ENCODE measurements at regions not wholly inside any gene's neighbourhood (a gene's known extent, or its start where the extent isn't known, plus 50 kb on each side); places are given as distances from the start of the nearest gene placed in this dataset.
"Not testable (repeated sequence)": the region's sequence is repeated elsewhere in the genome, so short reads cannot be mapped to it uniquely, and the experiment has no call there.

GRCh38 chr9:75803130-75803529 lies 87.3 kb upstream of the PCSK5 start:
- DNase-seq, result no peak

- DNase-seq, result no peak
Observed at GRCh38 chr9:75810063-75810462, 80.4 kb upstream of the PCSK5 start.

DNA sequence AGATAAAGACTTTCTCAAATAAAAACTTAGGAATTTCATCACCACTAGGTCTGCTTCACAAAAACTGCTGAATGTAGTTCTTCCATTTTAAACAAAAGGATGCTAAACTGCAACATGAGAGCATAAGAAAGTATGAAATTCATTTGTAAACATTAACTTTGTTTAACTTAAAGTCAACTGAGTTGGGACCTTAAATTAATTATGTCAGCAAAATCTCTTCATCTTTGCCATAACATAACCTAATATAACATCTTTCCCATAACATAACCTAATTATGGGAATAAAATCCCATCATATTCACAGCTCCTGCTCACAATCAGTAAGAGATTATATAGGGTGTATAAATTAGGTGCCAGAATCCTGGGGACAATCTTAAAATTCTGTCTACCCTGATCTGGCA lies 78.8 kb upstream of the PCSK5 start:
- DNase-seq, result no peak

DNA sequence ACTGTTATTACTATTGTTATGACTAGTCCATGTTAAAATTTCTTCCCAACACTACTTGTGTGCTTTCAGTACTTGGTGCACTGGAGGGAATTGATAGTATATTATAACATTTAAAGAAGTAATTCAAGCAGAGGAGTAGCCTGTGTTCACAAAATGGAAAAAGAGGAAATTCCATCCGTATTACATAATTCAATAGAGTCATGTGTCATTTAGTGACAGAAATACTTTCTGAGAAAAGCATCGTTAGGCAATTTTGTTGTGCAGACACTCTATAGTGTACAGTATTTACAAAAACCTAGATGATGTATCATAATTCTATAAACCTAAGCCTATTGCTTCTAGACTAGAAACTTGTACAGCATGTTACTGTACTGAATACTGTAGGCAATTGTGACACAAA lies 78.3 kb upstream of the PCSK5 start:
- DNase-seq, result no peak

GRCh38 chr9:75814667-75815066 lies 75.8 kb upstream of the PCSK5 start:
- no peak for DNase-seq

GRCh38 chr9:75820471-75821115 lies 69.9 kb upstream of the PCSK5 start:
- not testable (repeated sequence) for DNase-seq

DNA sequence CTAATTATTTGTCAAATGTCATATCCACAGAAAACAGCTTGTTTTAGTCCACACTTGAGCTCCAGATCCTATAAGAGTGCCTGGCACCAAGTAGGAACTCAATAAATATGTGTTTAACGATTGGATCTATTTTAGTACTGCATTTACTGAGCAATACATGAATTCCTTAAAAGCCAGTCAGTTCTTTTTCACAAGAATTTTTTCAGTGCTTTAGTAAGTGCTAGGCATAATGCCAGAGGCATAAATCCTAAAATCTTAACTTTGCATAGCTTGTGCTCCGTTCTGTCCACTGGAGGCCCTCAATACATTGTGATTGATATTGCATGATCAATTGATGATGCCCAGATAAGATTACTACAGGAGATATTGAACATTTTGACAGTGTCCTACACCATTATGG lies 67.3 kb upstream of the PCSK5 start:
- no peak for DNase-seq

GRCh38 chr9:75824816-75825568 lies 65.5 kb upstream of the PCSK5 start:
- DNase-seq, result no peak

GRCh38 chr9:75826314-75826713 lies 64.2 kb upstream of the PCSK5 start:
- peak; percentile 4 for DNase-seq

GRCh38 chr9:75830303-75830702 lies 60.2 kb upstream of the PCSK5 start:
- no peak for DNase-seq

DNA sequence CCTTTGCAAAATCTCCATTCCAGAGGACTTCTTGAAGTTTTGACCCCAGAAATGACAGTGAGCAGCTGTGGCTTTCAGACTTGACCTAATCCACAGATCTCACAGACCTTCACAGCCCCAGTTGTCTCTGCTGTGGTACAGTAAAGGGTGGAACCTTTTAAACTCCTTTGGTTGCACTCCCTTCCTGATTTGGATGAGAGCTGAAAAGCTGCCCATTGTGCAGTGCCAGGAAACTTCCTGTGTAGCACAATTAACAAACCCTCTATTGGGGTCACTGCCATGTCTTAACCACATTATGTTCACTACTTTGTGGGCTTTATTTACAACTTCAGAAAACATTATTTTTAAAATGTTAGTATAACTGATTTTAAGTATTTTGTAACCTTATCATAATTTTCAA lies 56.7 kb upstream of the PCSK5 start:
- no peak for DNase-seq

GRCh38 chr9:75834878-75835277 lies 55.6 kb upstream of the PCSK5 start:
- DNase-seq, result no peak

Measured in COR-L47 (cell line).